OCI-LY1 (cell line): ENCODE measurements at regions not wholly inside any gene's neighbourhood (a gene's known extent, or its start where the extent isn't known, plus 50 kb on each side); places are given as distances from the start of the nearest gene placed in this dataset.

Experiments
- H2AFZ ChIP-seq: fragments of 200-600 bp; sonication (generic), shearing (Covaris generic); 2 replicates; pipeline ENCODE4 v1.6.0; 2014; ENCODE audit warnings: antibody characterized with exemption, mild to moderate bottlenecking, low read length
- H3F3A ChIP-seq: fragments of 200-600 bp; sonication (generic), shearing (Covaris generic); 2 replicates; pipeline ENCODE4 v1.6.0; 2014; ENCODE audit warnings: mild to moderate bottlenecking, antibody characterized with exemption, low read length, moderate library complexity; ENCODE audit not compliant: insufficient read depth
- H3K27ac ChIP-seq: fragments of 200-600 bp; sonication (generic); 2 replicates; pipeline ENCODE4 v1.5.1; 2014; ENCODE audit warnings: low read length, mixed run types, mild to moderate bottlenecking, low read depth; ENCODE audit not compliant: poor library complexity, severe bottlenecking
- H3K27me3 ChIP-seq: fragments of 200-600 bp; sonication (generic); 2 replicates; pipeline ENCODE4 v1.6.0; 2014; ENCODE audit warnings: antibody characterized with exemption, mild to moderate bottlenecking, low read length, moderate library complexity; ENCODE audit not compliant: insufficient read depth
- H3K36me3 ChIP-seq: fragments of 200-600 bp; sonication (generic); 2 replicates; pipeline ENCODE4 v1.6.1; 2014; ENCODE audit warnings: mild to moderate bottlenecking, antibody characterized with exemption, low read length, moderate library complexity, mixed read lengths; ENCODE audit not compliant: insufficient read depth
- H3K4me1 ChIP-seq: fragments of 200-600 bp; sonication (generic); 2 replicates; pipeline ENCODE4 v1.5.1; 2014; ENCODE audit warnings: mild to moderate bottlenecking, low read length, moderate library complexity; ENCODE audit not compliant: insufficient read depth, severe bottlenecking
- H3K4me2 ChIP-seq: fragments of 200-600 bp; sonication (generic), shearing (Covaris generic); 2 replicates; pipeline ENCODE4 v1.6.1; 2014; ENCODE audit warnings: low read length
- H3K4me3 ChIP-seq: fragments of 200-600 bp; sonication (generic); 2 replicates; pipeline ENCODE4 v1.5.1; 2014; ENCODE audit warnings: low read length, low read depth, mild to moderate bottlenecking, mixed read lengths; ENCODE audit not compliant: poor library complexity, severe bottlenecking
- H3K79me2 ChIP-seq: fragments of 200-600 bp; shearing (Covaris generic); 2 replicates; pipeline ENCODE4 v1.6.1; 2016; ENCODE audit warnings: mixed run types, low read length, mixed read lengths; ENCODE audit not compliant: insufficient read depth
- H3K9ac ChIP-seq: fragments of 200-600 bp; sonication (generic), shearing (Covaris generic); 2 replicates; pipeline ENCODE4 v1.6.1; 2014; ENCODE audit warnings: mild to moderate bottlenecking, low read length, mixed read lengths
- H3K9me2 ChIP-seq: fragments of 200-600 bp; sonication (generic), shearing (Covaris generic); 2 replicates; pipeline ENCODE4 v1.6.1; 2014; ENCODE audit warnings: low read depth, mild to moderate bottlenecking, low read length, mixed read lengths
- H3K9me3 ChIP-seq: fragments of 200-600 bp; shearing (Covaris generic); 2 replicates; pipeline ENCODE4 v1.6.1; 2014; ENCODE audit warnings: low read length, mixed read lengths
- H4K20me1 ChIP-seq: fragments of 200-600 bp; sonication (generic), shearing (Covaris generic); 2 replicates; pipeline ENCODE4 v1.6.0; 2016; ENCODE audit warnings: mild to moderate bottlenecking, low read length; ENCODE audit not compliant: insufficient read depth
- EZH2 ChIP-seq: fragments of 200-600 bp; sonication (generic), shearing (Covaris generic); IDR thresholded peaks from 2 replicates; pipeline ENCODE4 v1.8.0; 2017; ENCODE audit warnings: borderline replicate concordance, mixed run types, mild to moderate bottlenecking, antibody characterized with exemption, low read length, moderate library complexity, mixed read lengths
- TF ChIP-seq, protein P1 (sequence below): fragments of 200-600 bp; sonication (generic), shearing (Covaris generic); IDR thresholded peaks from 2 replicates; pipeline ENCODE4 v1.5.1; 2017; ENCODE audit warnings: mild to moderate bottlenecking, antibody characterized with exemption, low read length, moderate library complexity, mixed read lengths

DNA sequence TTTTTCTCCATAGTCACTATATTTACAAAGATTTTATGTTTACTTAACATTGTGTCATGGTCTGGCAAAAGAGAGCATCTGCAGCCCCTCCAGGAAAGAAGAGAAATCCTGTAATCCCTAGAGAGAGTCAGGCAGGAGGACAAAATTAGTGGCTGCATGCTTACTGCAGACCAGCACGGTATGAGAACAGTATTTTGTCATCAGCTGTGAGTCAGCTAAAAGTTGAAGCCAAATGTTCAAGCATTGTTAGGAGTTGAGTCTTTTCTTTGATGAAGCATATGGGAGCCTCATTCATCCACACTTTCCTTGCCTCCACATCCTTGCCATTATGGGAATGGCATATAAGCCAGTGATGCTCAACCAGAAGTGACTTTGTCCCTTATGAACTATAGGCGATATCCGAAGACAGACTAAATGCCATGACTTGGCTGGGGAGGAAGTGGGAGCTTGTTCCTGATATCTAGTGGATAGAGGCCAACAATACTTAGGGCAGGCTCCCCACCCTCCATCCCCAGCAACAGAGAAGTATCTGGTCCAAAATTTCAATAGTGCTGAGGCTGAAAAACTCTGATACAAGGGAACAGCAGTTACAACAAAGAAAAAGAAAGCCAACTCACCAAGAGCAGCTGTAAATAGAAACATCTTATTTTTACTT is 112.0 kb upstream of the OR5AK2 start:
- TF ChIP-seq EZH2 = no peak
- TF ChIP-seq, protein P1, sequence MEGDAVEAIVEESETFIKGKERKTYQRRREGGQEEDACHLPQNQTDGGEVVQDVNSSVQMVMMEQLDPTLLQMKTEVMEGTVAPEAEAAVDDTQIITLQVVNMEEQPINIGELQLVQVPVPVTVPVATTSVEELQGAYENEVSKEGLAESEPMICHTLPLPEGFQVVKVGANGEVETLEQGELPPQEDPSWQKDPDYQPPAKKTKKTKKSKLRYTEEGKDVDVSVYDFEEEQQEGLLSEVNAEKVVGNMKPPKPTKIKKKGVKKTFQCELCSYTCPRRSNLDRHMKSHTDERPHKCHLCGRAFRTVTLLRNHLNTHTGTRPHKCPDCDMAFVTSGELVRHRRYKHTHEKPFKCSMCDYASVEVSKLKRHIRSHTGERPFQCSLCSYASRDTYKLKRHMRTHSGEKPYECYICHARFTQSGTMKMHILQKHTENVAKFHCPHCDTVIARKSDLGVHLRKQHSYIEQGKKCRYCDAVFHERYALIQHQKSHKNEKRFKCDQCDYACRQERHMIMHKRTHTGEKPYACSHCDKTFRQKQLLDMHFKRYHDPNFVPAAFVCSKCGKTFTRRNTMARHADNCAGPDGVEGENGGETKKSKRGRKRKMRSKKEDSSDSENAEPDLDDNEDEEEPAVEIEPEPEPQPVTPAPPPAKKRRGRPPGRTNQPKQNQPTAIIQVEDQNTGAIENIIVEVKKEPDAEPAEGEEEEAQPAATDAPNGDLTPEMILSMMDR = no peak
- Histone ChIP-seq H3F3A (no peaks in the 10 kb centered on the region), H4K20me1 (no peaks in the 10 kb centered on the region), H3K79me2 (no peaks in the 10 kb centered on the region), H3K36me3 (no peaks in the 10 kb centered on the region), H3K4me3 (no peak overlapping the region), H3K4me1 (no peaks in the 10 kb centered on the region), H3K9me3 (no peaks in the 10 kb centered on the region), H3K9me2 (no peaks in the 10 kb centered on the region), H2AFZ (no peak overlapping the region), H3K27me3 (no peaks in the 10 kb centered on the region), H3K4me2 (no peak overlapping the region), H3K27ac (no peak overlapping the region), H3K9ac (no peak overlapping the region)

DNA sequence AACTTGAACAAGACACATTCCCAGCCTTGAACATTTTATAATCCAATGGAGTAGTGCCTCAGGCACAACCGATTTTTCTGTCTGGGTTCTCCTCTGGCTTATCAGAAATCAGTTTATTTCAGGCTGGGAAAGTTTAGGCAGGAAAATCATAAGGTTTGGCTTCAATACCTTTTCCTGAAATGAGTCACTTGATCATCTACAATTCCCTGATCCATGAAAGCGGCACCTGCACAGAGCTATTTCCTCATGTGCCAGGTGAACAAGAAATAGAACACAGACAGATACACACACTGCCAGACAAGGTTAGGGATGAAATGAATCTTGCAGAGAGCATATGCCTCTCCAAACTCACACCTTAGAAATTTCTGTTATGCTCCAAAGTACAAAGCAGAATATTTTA is 106.7 kb upstream of the OR9G4 start:
- Histone ChIP-seq H3K36me3 (no peaks in the 10 kb centered on the region), H2AFZ (no peak overlapping the region), H3K9me3 (no peaks in the 10 kb centered on the region), H3K4me2 (no peak overlapping the region), H4K20me1 (no peaks in the 10 kb centered on the region), H3F3A (no peaks in the 10 kb centered on the region), H3K4me3 (no peak overlapping the region), H3K4me1 (no peaks in the 10 kb centered on the region), H3K9me2 (no peaks in the 10 kb centered on the region), H3K27ac (no peak overlapping the region), H3K27me3 (no peaks in the 10 kb centered on the region), H3K9ac (no peak overlapping the region), H3K79me2 (no peaks in the 10 kb centered on the region)
- TF ChIP-seq, protein P1 = no peak
- no peak for TF ChIP-seq EZH2

DNA sequence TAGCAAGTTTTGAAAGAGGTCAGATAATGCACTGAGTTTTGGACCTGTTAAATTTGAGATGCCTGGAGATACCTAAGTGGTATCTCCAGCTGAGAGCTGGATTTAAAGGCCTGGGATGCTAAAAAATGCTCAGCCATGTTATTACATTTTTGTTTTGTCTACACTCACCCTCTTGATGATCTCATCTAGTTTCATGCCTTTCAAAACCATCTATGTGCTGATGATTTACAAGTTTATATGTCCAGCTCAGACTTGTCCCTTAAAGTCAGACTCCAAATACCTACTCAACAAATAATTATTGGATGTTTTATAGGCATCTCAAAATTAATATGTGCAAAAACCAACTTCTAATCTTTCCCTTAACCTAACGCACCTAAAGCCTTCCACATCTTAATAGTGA is 103.6 kb upstream of the OR9G4 start:
- Histone ChIP-seq H3K4me3 (no peak overlapping the region), H3K27me3 (no peaks in the 10 kb centered on the region), H3K9me2 (no peaks in the 10 kb centered on the region), H3K4me1 (no peaks in the 10 kb centered on the region), H2AFZ (no peak overlapping the region), H3K79me2 (no peaks in the 10 kb centered on the region), H3F3A (no peaks in the 10 kb centered on the region), H3K9ac (no peak overlapping the region), H4K20me1 (no peaks in the 10 kb centered on the region), H3K27ac (no peak overlapping the region), H3K9me3 (no peaks in the 10 kb centered on the region), H3K36me3 (no peaks in the 10 kb centered on the region), H3K4me2 (no peak overlapping the region)
- TF ChIP-seq, protein P1 = no peak
- TF ChIP-seq EZH2 = no peak
